Panc1 (cell line): ENCODE measurements at regions not wholly inside any gene's neighbourhood (a gene's known extent, or its start where the extent isn't known, plus 50 kb on each side); places are given as distances from the start of the nearest gene placed in this dataset.

ENCODE experiments used
- CTCF ChIP-seq: fragments of 450-650 bp; IDR thresholded peaks from 2 replicates; pipeline ENCODE4 v1.5.1; 2017; ENCODE audit warnings: mild to moderate bottlenecking
- POLR2AphosphoS5 ChIP-seq: IDR thresholded peaks from 2 replicates; pipeline ENCODE4 v1.6.1; 2012; ENCODE audit warnings: mild to moderate bottlenecking, low read depth, low read length, moderate library complexity
- SIN3A ChIP-seq: IDR thresholded peaks from 2 replicates; pipeline ENCODE4 v1.6.1; 2012; ENCODE audit warnings: low read depth, mild to moderate bottlenecking, low read length, moderate library complexity, borderline replicate concordance; ENCODE audit not compliant: insufficient read depth
- TCF7L2 ChIP-seq: IDR thresholded peaks from 2 replicates; pipeline ENCODE4 v1.6.1; 2011; ENCODE audit warnings: mild to moderate bottlenecking, low read depth, low read length, inconsistent platforms
- TF ChIP-seq, protein P1 (sequence below), 2 experiments: IDR thresholded peaks; 2 replicates each; pipeline ENCODE4 v1.6.1; 2011 to 2012; ENCODE audit warnings: low read depth in 2 of 2, control low read depth in 1 of 2, low read length in 1 of 2, mild to moderate bottlenecking in 1 of 2, moderate library complexity in 1 of 2; ENCODE audit not compliant: insufficient read depth in 1 of 2

DNA sequence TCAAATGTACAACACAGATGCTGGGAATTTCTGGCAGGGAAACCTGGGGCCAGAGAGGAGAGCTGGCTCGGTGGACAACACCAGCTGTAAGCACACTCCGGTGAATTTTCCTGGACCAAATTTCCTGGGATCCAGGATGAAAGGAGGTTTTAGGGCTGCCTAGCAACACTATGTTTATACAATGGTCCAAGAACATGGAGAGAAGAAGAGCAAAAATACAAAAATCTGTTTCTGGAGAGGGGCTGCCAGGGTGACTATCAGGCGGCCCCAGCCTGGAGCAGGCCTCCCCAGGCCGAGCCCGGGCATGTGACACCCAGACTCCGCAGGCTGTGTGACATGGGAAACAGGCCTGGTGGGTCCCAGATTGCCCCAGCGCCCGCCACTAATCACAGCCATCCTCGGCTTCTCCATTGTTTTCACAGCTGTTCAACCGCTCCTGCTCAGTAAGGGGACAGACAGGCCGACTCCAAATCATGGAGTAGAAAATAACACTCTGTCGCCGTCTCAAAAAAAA, 336.0 kb upstream of the NFIA start:
- TF ChIP-seq CTCF (no peak), POLR2AphosphoS5 (no peak), SIN3A (no peak), TCF7L2 (no peak)
- TF ChIP-seq, protein P1, sequence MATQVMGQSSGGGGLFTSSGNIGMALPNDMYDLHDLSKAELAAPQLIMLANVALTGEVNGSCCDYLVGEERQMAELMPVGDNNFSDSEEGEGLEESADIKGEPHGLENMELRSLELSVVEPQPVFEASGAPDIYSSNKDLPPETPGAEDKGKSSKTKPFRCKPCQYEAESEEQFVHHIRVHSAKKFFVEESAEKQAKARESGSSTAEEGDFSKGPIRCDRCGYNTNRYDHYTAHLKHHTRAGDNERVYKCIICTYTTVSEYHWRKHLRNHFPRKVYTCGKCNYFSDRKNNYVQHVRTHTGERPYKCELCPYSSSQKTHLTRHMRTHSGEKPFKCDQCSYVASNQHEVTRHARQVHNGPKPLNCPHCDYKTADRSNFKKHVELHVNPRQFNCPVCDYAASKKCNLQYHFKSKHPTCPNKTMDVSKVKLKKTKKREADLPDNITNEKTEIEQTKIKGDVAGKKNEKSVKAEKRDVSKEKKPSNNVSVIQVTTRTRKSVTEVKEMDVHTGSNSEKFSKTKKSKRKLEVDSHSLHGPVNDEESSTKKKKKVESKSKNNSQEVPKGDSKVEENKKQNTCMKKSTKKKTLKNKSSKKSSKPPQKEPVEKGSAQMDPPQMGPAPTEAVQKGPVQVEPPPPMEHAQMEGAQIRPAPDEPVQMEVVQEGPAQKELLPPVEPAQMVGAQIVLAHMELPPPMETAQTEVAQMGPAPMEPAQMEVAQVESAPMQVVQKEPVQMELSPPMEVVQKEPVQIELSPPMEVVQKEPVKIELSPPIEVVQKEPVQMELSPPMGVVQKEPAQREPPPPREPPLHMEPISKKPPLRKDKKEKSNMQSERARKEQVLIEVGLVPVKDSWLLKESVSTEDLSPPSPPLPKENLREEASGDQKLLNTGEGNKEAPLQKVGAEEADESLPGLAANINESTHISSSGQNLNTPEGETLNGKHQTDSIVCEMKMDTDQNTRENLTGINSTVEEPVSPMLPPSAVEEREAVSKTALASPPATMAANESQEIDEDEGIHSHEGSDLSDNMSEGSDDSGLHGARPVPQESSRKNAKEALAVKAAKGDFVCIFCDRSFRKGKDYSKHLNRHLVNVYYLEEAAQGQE (IDR thresholded peaks at IDR 0.05; ENCODE audit: insufficient read depth in 1 of 2, low read depth in 2 of 2, low read length in 1 of 2) = no peak
